ENCODE measurements at regions not wholly inside any gene's neighbourhood (a gene's known extent, or its start where the extent isn't known, plus 50 kb on each side); places are given as distances from the start of the nearest gene placed in this dataset.

DNA sequence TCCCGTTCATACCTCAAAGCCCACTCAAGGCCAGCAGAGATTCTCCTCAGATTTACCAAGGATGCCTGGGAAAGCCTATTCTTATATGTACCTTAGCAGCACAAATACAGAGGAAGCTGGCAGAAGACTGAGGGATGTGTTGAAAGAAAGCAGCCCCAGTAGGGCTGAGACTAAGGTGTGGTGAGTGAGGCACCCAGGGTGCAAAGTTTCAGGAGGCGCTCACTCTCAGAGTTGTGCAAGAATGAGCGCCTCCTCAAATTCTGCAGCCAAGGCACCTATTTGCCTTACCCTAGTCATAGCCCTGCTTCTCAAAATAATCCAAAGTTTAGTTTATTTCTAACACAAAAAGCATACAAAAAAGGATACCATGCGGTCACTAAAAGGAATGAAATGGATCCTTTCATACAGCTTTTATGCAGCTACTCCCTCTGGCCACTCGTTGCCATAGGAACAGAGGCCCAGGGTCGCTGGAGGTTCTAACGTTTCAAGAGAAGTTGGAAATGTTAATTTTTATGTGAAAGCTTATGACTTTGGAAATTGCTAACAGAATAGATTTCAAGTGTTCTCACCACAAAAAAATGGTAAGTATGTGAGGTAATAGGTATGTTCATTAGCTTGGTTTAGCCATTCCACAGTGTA is 79.7 kb upstream of the SMIM23 start:
- TF ChIP-seq, protein P1, sequence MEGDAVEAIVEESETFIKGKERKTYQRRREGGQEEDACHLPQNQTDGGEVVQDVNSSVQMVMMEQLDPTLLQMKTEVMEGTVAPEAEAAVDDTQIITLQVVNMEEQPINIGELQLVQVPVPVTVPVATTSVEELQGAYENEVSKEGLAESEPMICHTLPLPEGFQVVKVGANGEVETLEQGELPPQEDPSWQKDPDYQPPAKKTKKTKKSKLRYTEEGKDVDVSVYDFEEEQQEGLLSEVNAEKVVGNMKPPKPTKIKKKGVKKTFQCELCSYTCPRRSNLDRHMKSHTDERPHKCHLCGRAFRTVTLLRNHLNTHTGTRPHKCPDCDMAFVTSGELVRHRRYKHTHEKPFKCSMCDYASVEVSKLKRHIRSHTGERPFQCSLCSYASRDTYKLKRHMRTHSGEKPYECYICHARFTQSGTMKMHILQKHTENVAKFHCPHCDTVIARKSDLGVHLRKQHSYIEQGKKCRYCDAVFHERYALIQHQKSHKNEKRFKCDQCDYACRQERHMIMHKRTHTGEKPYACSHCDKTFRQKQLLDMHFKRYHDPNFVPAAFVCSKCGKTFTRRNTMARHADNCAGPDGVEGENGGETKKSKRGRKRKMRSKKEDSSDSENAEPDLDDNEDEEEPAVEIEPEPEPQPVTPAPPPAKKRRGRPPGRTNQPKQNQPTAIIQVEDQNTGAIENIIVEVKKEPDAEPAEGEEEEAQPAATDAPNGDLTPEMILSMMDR (conservative IDR thresholded peaks at IDR 0.05; ENCODE audit: low read length): no peak
- TF ChIP-seq EZH2phosphoT487 (IDR thresholded peaks at IDR 0.05; ENCODE audit: borderline replicate concordance, low read depth, low read length): no peak

Measured in OCI-LY7 (cell line).